Left kidney (tissue), 1 donor: ENCODE measurements at regions not wholly inside any gene's neighbourhood (a gene's known extent, or its start where the extent isn't known, plus 50 kb on each side); places are given as distances from the start of the nearest gene placed in this dataset.

ENCODE experiments used
- DNase-seq: peaks from one replicate; pipeline ENCODE4 v3.0.0-alpha.2; 2013

GRCh38 chr16:64409783-64410210 is 712.1 kb downstream of the CDH11 start:
- no peak for DNase-seq

GRCh38 chr16:64408699-64409098 is 713.2 kb downstream of the CDH11 start:
- DNase-seq, result no peak

- no peak for DNase-seq
Measured at GRCh38 chr16:64406770-64407181, 715.1 kb downstream of the CDH11 start.

- no peak for DNase-seq
Measured at GRCh38 chr16:64403352-64403751, 718.5 kb downstream of the CDH11 start.

GRCh38 chr16:64398793-64399192 is 723.1 kb downstream of the CDH11 start:
- no peak for DNase-seq

- no peak for DNase-seq
Measured at GRCh38 chr16:64397945-64398508, 723.8 kb downstream of the CDH11 start.

- DNase-seq, result no peak
Measured at GRCh38 chr16:64397042-64397441, 724.8 kb downstream of the CDH11 start.

GRCh38 chr16:64394061-64394460 is 727.8 kb downstream of the CDH11 start:
- no peak for DNase-seq

GRCh38 chr16:64392456-64392855 is 729.4 kb downstream of the CDH11 start:
- DNase-seq, result no peak

GRCh38 chr16:64391063-64391600 is 730.7 kb downstream of the CDH11 start:
- no peak for DNase-seq

GRCh38 chr16:64390102-64390501 is 731.8 kb downstream of the CDH11 start:
- DNase-seq, result no peak

- DNase-seq, result no peak
Measured at GRCh38 chr16:64384636-64385035, 737.2 kb downstream of the CDH11 start.

GRCh38 chr16:64381979-64382378 is 739.9 kb downstream of the CDH11 start:
- no peak for DNase-seq

GRCh38 chr16:64380751-64381150 is 741.1 kb downstream of the CDH11 start:
- no peak for DNase-seq

GRCh38 chr16:64375391-64375980 is 746.4 kb downstream of the CDH11 start:
- no peak for DNase-seq

GRCh38 chr16:64370112-64370511 is 751.8 kb downstream of the CDH11 start:
- DNase-seq, result no peak

GRCh38 chr16:64365448-64365931 is 756.4 kb downstream of the CDH11 start:
- DNase-seq, result no peak

GRCh38 chr16:64364894-64365293 is 757.0 kb downstream of the CDH11 start:
- DNase-seq, result no peak

- no peak for DNase-seq
Measured at GRCh38 chr16:64364416-64364815, 757.4 kb downstream of the CDH11 start.

- DNase-seq, result no peak
Measured at GRCh38 chr16:64364016-64364415, 757.8 kb downstream of the CDH11 start.

- DNase-seq, result no peak
Measured at GRCh38 chr16:64363039-64363438, 758.8 kb downstream of the CDH11 start.

- no peak for DNase-seq
Measured at GRCh38 chr16:64362193-64362592, 759.7 kb downstream of the CDH11 start.

GRCh38 chr16:64361753-64362152 is 760.1 kb downstream of the CDH11 start:
- DNase-seq, result no peak

- no peak for DNase-seq
Measured at GRCh38 chr16:64358291-64358690, 763.6 kb downstream of the CDH11 start.
